HG03460 (cell line): ENCODE measurements at regions not wholly inside any gene's neighbourhood (a gene's known extent, or its start where the extent isn't known, plus 50 kb on each side); places are given as distances from the start of the nearest gene placed in this dataset.

ENCODE experiments used
- ATAC-seq: cut with Tn5 transposase; IDR thresholded peaks from one replicate; pipeline ENCODE4 v1.9.1; 2021; ENCODE audit not compliant: unreplicated experiment

DNA sequence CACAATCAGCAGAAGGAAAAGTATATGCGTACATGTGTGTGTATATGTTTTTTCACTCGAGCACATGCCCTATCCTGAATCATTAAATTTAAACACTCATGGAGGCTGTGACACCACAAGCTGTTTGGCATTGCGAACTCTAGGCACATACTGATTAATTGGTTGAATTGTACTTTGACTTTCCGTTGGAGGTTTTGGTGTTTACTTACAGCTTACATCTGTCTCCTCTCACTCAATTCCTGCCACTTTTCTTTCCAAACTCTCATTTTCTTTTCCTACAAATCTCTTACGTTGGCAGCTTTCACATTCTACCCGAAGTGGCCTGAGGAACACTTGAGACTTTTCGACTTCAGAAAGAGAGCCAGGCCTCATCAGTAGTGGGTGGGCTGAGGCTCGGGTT lies 434.1 kb upstream of the SEMA6D start:
- no peak for ATAC-seq

DNA sequence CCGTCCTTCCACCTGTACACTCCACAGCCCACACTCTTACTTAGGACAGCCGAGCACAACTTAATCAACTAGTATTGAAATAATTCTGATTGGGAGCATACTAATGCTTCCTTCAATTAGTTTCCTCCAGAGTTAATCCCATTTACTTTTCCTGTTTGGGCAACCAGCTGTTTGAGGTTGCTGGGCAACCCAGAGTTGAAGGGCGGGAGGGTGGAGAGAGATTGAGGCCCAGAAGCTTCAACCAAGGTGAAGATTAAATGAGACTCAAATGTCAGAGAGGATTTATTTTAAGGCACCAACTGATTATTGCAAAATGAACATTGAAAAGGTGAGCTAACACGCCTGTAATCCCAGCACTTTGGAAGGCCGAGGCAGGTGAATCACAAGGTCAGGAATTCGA lies 428.5 kb upstream of the SEMA6D start:
- no peak for ATAC-seq

DNA sequence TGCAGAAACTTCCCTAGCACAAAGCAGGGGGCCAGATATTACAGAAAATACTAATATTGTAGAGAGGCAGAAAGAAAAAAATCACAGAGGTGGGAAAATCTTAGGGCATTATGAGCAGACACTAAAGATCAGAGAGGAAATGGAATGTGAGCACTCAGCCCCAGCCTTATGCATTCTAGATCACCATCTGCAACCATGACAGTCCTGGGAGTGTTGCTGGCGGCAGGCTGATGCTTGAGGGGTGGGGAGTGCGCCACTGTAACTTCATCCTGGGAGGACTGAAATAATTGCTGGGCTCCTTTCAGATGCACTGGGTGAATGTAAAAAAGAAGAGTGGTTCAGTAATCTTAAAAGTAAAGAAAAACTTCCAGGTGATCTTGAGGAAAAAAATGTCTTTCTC lies 427.6 kb upstream of the SEMA6D start:
- ATAC-seq: no peak

DNA sequence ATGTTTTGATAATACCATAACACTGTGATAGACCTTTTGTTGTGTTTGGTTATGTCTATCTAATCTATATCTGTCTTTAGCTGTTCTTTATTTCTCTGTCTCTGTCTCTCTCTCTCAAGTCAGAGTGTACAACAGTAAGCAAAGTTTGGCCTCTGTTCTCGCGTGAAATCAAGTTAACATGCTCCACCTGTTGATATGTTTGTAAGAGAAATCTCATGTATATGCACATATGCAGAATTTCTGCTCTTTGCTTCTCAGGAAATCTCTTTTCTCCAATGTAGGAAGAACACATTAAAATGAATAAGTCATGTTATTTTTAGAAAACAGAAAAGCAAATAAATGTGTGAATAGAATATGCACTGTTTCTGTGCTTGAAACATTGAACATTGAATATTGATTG lies 425.5 kb upstream of the SEMA6D start:
- ATAC-seq: no peak

DNA sequence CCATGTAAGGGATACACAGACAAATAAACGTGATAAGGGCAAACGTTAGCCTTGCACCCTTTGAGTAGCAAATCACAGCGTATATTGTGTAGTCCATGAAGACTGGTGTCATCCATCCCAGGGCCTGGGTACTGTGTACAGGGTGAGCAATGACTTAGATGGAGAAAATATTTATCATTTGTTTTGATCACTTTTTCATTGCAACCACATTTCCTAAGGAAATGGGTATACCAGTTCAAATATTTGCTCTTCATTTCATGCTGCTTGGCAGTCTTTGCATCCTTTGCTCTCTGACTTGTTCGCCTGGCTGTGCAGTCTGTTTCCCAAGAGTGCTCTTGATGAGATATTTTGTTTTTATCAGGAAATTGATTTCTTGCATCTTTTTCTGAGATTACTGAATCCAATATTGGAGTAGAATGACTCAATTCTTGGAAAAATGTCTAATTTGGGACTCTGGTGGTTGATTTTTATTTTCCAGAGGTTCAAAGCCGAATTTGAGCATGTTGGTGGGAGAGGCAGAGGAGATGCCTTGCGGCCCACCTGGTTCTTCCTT lies 424.6 kb upstream of the SEMA6D start:
- no peak for ATAC-seq

DNA sequence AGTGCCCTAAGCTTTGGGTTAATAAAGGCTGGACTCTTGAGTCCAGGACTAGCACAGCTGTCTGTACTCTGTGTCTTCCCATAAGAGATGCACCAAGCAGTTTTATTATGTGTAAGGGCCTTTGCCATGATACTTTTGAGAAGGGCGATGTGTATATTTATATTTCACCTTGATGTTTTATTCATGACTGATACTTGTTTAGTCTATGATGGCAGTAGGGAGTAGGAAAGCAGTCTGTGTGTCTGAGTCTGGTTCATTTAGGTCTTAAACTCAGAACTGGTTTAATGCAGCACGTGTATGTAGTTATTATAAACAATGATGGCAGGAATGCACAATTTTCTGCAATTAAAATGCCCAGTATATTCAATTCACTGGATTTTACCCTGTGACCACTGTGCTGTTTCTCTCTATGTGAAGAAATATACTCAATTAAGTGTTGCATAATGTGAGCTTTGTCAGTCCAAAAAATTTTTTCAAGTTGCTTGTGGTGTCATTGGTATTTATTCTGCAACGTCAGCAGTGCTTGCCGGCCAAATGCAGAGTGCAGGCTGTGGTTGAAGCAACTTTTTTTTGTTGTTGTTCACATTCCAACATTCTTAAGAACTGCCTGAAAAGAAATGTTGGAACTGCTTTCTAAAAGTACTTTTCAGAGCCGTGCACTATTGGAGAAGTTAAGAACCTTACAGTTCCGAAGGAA lies 423.7 kb upstream of the SEMA6D start:
- ATAC-seq: no peak

DNA sequence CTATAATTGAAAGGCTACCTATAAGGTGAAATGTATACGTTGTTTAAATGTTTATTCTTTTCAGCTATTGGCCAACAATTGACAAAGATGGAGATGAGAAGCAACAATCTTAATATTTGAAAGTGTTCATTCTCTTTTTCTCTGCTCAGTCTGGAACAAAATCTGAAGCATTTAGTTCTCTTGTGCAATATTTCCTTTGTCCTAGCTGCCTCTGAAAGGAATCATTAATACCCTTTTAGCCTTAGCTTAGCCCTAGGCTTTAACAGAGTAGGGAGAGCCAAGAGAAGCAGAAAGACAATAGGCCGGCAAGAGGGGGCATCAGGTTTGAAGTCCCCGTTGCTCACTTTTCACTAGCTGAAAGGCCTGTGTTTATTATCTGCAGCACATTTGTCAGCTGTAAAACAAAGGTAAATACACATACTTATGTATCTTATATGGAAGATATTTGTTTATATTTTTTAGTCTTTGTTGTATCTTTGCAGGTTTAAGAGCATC lies 422.5 kb upstream of the SEMA6D start:
- no peak for ATAC-seq

DNA sequence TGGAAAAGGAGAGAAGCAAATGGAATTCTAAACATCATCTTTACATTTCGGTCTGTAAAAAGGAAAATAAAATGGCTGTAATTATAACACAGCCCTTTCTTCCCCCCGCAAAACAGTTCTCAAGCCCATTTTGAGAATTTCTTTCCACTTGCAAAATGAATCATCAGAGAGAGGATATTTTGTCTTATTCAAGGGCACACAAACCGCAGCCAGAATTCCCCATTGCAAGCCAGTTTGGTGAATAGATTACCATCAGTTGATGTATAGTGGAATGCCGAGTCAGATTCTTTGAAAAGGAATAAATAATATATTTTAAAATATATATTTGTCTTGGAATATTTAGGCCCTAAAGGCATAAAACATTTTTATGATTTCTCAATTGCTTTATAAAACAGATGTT lies 420.4 kb upstream of the SEMA6D start:
- no peak for ATAC-seq

DNA sequence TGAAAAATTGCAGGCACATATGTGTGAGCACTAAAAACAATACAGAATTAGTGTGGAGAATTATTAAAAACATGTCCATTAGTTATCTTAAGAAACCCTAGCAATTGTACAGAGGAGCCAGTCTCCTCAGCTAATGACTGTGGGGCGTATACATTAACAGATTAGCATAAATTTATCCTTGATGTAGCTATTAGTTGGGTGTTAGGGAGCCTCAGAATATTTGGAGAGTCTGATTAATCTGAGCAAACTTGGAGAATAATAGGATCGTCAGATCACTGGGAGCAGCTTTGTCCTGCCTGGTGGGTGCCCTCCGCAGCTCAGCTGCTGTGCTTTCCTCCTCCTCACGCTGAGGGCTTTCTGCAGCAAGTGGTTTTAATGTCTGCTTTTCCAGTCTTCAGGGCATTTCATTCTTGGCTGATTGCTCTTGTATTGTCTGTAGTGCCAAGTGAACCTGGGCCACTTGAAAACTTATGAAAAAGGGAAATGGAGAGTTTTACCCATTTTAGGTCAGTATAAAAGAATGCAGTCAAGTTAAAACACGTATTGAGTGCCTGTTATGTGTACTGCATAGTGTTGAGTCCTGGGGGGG lies 417.4 kb upstream of the SEMA6D start:
- no peak for ATAC-seq

DNA sequence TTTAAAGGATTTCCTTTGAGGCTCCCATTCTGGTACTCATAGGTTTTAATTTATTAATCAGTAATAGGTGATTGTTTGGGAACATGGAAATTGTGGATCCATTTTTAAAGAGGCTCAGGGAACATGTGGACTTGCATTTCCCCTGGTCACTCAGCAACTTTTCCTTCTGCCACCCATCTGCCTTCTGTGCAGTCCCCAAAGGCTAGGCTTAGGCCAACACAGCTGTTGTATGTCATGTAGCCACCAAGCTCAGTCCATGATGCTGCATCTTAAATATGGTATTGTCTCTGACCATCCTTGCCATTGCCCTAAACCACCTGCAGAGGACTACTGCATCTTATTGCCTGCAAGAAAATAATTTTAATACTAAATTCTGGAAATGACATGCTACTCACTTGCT lies 416.7 kb upstream of the SEMA6D start:
- no peak for ATAC-seq

DNA sequence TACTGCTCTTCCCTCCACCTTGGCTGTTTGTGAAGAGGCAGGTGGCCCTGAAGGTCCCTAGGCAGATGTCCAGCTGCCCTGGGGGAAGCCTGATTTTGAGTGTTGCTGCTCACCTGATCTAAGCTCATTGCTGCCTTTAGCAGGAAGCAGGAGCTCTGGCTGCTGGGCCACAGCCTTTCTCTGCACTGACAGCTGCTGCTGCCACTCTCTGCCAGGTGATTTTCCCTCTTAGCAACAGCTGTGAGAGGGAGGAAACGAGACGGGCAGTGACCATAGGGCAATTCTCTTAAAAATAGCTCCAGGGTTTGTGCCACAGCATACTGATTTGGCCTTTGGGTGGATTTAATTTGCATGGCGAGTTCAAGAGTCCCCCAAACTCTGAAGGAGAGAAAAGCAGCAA lies 415.8 kb upstream of the SEMA6D start:
- no peak for ATAC-seq

DNA sequence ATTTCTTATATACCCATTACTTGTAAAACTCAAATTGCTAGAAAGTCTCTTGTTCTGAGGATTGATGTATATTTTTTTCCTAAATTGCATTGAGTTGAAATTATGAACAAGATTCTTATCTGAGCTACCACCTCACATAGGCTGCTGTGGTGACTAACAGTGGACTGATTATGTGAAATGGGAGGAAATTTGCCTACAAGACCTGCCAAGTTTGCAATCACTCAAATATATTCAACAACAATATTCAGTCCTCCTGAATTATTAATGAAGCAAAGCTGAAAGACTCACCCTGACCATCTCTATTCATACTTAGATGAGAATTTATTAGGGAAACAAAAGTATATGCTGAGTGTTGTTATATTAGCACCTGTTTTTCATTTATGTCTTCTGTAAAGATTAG lies 412.6 kb upstream of the SEMA6D start:
- ATAC-seq: no peak

DNA sequence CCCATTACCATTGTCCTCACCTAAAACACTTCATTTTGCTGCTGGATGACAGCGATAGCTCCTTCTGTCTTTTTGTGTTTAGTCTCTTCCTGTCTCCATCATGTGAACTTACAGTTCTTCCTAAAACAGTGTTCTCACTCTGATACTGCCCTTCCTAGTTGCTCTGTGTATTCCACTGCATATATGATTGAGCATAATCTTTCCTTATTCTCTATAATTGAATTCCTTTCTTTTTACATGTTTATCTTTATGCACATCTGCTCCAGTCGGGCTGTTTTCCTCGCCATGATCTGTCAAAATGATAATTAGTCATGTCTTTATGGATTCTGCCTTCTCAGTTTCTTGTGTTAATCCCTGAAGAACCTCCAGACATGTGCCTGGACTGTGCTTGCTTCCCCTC lies 405.1 kb upstream of the SEMA6D start:
- ATAC-seq: no peak

DNA sequence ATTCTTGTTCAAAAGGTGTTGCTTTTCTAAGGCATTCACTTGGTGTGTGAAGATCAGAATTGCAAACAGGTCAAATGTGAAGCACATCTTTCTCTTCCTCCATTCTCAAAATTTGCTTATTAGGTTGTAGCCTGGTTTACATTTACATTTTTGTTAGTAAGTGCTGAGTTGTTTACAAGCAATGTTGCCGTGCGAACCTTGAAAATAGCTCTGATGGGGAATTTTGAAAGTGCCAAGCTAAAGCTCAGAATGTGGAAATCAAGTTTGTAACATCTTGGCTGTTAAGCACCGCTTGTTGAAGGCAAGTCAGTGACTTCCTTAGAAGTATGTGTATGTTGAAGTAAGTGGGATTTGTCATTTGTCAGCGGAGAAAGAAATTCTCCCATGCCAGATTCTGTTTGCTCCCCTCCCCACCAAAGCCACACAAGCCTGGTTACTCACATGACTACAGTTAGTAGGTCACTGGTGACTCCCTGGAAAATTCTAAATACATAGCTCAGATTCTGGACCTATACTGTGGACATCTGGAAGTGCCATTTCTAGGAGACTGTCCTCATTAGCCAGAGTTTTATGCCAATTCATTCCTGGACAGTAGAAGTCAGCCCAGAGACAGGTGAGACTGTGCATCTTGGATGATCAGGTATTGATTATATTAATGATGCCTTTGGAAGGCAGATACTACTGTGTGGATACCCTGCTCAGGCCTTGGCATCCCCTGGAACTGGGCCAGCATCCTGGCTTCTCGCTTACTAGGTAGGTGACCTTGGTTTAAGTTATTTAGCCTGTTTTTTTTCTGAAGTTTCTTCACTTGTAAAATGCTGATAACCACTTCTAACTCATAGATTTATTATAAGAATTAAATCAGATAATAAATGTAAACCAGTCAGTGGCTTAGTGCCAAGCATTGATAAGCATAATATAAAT lies 390.6 kb upstream of the SEMA6D start:
- ATAC-seq: no peak

DNA sequence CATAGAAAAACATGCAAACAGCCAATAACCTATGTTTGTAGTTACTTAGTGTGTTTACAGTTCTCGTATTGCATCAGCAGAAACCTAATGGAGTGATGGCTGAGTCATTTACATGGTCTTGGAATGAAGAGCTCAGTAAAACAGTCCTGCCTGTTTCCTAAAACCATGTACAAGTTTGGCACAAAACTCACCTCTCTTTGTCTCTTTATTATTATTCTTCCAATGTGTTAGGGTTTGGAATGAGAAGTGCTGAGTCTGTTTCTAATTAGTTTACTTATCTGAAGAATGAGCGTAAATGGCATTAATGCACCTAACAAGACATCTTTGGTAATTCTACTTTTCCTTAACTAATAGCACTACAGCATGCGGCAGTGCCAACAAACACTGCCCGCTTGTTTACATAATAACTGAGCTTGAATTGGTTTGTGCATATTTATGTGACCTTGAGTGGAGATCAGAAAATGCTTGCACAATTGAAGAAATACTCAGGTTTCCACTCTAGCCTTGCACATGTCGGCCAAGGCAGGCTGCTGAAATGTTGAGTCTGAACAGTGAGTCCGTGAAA lies 385.4 kb upstream of the SEMA6D start:
- ATAC-seq: no peak

DNA sequence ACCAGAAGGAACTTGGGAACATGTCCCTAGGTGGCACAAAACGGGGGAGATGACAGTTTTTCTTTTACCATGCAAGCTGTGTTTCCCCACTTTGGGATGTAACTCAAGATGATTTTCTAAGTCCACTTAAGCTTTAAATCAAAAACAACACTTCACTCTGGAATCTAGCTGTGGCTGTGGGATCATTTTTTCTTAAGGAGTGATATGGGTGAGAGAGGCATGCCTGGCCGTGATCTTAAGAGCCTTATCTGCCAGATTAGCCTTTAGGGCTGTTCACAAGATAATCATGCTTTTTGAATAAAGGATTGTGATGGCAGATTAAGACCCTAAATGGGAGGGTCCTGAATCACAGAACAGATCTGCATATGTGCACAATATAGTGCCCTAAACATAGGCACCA lies 384.8 kb upstream of the SEMA6D start:
- ATAC-seq: no peak

DNA sequence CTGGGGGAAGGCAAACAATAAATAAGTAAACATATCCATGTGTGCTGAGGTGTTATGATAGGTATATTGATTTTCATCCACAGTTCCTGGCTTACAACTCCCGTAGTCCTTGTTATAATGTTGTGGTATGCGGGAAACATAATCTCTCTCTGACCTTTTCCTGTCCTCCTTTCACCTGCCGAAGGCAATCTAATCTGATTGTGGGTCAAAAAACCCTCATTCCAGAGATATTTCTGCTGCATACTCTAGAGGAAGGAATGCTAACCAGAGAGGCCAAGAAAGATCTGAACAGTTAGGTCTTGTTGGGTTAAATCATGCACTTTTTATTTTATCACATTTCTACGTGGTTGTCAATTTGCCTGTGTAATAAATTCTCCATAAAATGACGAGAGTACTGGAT lies 383.6 kb upstream of the SEMA6D start:
- no peak for ATAC-seq

DNA sequence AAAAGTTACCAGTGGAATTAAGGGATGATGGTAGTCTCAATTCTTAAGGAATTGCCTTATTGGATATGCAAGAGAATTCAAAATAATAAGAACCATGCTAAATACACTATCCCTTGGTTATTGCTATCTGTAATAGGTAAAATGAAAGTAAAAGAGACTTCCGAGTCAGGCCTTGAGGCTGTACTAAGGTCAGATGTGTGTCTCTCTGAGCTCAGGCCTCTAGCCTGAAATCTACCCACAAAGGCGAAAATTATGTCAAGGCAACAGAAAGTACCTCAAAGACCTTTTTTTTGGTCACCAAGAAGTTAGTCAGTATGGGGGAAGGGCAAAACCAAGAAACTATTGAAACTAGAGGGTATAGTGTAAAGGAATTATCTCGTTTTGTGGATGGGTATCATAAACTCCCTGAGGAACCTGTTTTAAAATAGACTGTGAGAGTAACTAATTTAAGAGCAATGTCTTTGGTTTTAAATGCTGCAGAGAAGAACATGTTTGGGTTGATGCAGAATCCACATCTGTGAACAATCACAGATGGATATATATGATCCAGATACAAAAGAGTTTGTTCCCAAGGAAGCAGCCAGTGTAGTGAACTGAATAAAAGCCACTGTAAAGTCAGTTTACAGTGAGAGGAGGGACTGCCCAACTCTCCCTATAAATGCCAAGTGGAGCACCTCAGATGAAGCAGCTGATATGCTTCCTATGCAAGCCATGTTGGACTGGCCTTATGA lies 382.3 kb upstream of the SEMA6D start:
- no peak for ATAC-seq

DNA sequence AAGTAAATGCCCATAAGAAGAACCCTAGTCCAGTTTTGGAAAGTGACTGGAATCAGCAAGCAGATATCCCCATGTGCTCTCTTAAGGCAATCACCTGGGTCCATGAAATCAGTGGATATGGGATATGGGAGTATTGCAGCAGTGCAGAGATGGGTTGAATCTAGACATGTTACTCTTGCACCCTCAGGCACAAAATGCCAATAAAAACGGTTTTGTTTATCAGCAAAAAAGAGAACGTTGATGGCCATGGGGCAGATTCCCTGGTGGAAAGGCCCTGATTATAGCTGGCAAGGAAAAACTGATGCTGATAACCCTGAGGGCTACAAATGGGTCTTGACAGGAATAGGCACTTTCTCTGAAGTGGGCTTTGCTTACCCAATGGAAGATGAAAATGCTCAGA lies 380.2 kb upstream of the SEMA6D start:
- no peak for ATAC-seq

DNA sequence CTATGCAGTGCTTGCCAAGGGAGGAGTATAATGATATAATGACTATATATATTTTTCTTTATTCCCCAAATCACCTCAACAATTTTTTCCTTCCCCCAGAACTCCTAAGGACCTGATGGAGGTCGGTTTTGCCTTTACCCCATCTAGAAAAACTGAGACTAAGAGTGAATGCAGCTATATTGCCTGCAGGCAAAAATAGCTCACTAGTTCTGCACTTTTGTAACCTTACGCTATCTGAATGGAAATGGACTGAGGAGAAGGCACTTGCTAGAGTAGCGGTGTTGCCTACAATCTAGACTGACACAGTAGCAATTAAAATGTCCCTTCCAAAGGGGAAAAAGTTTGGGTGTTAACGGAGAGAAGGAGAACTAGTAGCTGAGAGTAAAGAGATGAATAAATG lies 379.5 kb upstream of the SEMA6D start:
- no peak for ATAC-seq

DNA sequence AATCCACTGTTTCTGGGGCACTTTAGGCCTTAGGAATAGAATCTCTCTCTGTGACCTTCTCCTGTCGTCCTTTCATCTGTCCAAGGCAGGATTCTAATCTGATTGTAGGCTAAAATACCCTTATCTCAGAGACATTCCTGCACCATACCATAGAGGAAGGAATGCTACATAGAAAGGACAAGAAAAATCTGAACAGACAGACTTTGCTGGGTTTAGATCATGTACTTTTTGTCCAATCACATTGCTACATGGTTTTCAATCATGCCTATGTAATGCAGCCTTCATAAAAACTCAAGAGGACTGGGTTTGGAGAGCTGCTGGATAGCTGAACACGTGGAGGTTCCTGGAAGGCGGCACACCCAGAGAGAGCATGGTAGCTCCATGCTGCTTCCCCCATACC lies 378.5 kb upstream of the SEMA6D start:
- no peak for ATAC-seq
